ENCODE measurements at regions not wholly inside any gene's neighbourhood (a gene's known extent, or its start where the extent isn't known, plus 50 kb on each side); places are given as distances from the start of the nearest gene placed in this dataset.

DNA sequence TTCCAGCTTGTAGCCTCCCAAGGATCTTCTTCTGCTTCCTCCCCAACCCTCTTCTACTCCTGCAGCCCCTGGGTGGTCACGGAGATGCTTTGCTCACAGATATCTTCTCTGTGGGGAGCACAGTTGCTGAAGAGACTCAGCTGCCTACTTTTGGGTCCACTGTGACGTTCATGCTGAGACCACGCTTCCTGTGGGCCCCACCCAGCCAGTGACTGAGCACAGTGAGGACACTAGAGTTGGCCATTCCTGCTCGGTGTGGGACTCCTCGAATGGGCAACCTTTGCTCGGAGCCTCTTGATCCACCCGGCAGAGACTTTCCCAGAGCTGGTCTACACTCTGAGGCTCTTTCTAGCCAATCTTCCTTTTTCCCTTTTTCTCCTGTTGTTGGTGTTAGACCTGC lies 73.9 kb downstream of the ADRA2A start:
- Histone ChIP-seq H3K4me2 (no peak overlapping the region), H3K4me3 (no peak overlapping the region), H3K4me1 (replicated peaks; ENCODE audit: insufficient read depth) (no peaks in the 10 kb centered on the region), H3F3A (ENCODE audit: insufficient read depth, low read depth) (no peaks in the 10 kb centered on the region), H2AFZ (no peak overlapping the region), H3K27ac (no peak overlapping the region), H3K79me2 (ENCODE audit: low read depth) (no peaks in the 10 kb centered on the region), H3K9me3 (ENCODE audit: insufficient read depth, low read depth) (no peaks in the 10 kb centered on the region), H4K20me1 (ENCODE audit: insufficient read depth) (no peaks in the 10 kb centered on the region), H3K36me3 (ENCODE audit: low read depth) (no peaks in the 10 kb centered on the region), H3K9me2 (ENCODE audit: insufficient read depth) (no peaks in the 10 kb centered on the region), H3K27me3 (ENCODE audit: insufficient read depth, low read depth) (no peaks in the 10 kb centered on the region)
- no peak for DNase-seq
- no TSS peak for BruUV-seq (replicated peaks)
- TF ChIP-seq, protein P1, sequence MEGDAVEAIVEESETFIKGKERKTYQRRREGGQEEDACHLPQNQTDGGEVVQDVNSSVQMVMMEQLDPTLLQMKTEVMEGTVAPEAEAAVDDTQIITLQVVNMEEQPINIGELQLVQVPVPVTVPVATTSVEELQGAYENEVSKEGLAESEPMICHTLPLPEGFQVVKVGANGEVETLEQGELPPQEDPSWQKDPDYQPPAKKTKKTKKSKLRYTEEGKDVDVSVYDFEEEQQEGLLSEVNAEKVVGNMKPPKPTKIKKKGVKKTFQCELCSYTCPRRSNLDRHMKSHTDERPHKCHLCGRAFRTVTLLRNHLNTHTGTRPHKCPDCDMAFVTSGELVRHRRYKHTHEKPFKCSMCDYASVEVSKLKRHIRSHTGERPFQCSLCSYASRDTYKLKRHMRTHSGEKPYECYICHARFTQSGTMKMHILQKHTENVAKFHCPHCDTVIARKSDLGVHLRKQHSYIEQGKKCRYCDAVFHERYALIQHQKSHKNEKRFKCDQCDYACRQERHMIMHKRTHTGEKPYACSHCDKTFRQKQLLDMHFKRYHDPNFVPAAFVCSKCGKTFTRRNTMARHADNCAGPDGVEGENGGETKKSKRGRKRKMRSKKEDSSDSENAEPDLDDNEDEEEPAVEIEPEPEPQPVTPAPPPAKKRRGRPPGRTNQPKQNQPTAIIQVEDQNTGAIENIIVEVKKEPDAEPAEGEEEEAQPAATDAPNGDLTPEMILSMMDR (conservative IDR thresholded peaks at IDR 0.05): no peak
- TF ChIP-seq EZH2 (IDR thresholded peaks at IDR 0.05; ENCODE audit: low read depth): no peak
- ChIA-PET CTCF (no interaction called here), POLR2A (ENCODE audit: unreplicated experiment) (no interaction called here)
- intact Hi-C loops (cut with micrococcal nuclease; ENCODE audit: unreplicated experiment): no loop called here

DNA sequence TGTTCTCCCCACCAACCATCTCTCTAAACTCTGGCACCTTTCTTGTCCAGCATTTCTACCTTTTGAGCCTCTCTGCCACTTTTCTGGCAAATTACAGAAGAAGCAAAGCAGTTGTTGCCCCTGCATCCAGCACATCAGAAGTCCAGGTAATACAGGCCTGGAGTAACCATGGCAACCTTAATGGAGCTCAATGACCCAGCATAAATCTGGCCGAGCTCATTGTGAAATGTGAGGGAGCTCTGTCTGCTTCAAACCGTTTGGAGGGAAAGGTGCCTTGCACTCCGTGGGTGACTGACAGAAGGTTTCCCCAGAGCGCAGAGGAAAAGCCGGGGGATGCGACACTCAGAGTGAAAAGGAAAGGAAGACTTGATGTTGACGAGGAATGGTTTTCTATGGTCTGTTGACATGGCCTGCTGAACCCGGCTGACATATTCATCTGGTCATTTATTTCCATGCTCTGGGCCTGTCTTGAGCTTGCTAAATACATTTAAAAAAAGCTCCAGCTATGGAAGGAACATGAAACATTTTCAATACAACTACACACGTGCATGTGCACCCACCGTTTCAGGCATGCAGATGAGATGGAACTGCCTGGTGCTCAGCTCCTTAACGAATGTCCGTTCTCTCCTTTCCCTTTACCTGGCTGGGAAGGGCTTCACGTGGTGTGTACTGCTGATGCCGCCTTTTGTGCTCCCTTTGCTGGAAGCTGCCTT lies 74.9 kb downstream of the ADRA2A start:
- Histone ChIP-seq H3F3A (ENCODE audit: insufficient read depth, low read depth) (no peaks in the 10 kb centered on the region), H3K27me3 (ENCODE audit: insufficient read depth, low read depth) (no peaks in the 10 kb centered on the region), H3K27ac (no peak overlapping the region), H2AFZ (no peak overlapping the region), H3K79me2 (ENCODE audit: low read depth) (no peaks in the 10 kb centered on the region), H3K36me3 (ENCODE audit: low read depth) (no peaks in the 10 kb centered on the region), H3K9me3 (ENCODE audit: insufficient read depth, low read depth) (no peaks in the 10 kb centered on the region), H3K4me1 (replicated peaks; ENCODE audit: insufficient read depth) (no peaks in the 10 kb centered on the region), H3K4me2 (no peak overlapping the region), H3K4me3 (no peak overlapping the region), H4K20me1 (ENCODE audit: insufficient read depth) (no peaks in the 10 kb centered on the region), H3K9me2 (ENCODE audit: insufficient read depth) (no peaks in the 10 kb centered on the region)
- POLR2A ChIA-PET (ENCODE audit: unreplicated experiment): no interaction called here
- intact Hi-C loops (cut with micrococcal nuclease; ENCODE audit: unreplicated experiment): no loop called here
- CTCF ChIA-PET: no interaction called here
- BruUV-seq (replicated peaks): no TSS peak
- no peak for TF ChIP-seq EZH2 (IDR thresholded peaks at IDR 0.05; ENCODE audit: low read depth)
- TF ChIP-seq, protein P1 (conservative IDR thresholded peaks at IDR 0.05): no peak
- DNase-seq: no peak

DNA sequence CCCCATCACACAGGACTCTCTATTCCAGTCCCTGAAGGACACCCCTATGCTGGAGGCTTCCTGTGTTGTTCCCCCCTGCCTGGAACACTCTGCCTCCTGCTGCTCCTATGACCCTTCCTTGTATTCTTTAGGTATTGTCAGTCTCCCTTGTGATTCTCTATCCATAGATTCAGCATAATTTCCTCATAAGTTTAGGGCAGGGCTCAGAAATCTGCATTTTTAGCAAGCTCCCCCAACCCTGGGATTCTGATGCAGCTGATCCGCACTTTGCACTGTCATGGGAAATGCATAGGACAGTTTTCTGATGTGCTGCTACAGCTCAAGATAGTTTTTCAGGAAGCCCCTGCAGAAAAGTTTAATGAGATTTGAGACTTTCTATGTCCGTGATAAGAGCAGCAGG lies 79.9 kb downstream of the ADRA2A start:
- intact Hi-C loops (cut with micrococcal nuclease; ENCODE audit: unreplicated experiment): no loop called here
- no TSS peak for BruUV-seq (replicated peaks)
- H3K36me3 ChIP-seq (ENCODE audit: low read depth): no peaks in the 10 kb centered on the region

More for the DNA sequence above, 79.9 kb downstream of the ADRA2A start:
- no peak overlapping the region for H2AFZ ChIP-seq
- ChIA-PET POLR2A (ENCODE audit: unreplicated experiment) (no interaction called here), CTCF (no interaction called here)
- H3K4me2 ChIP-seq: no peak overlapping the region
- no peak overlapping the region for H3K27ac ChIP-seq
- no peaks in the 10 kb centered on the region for H3K79me2 ChIP-seq (ENCODE audit: low read depth)
- no peaks in the 10 kb centered on the region for H4K20me1 ChIP-seq (ENCODE audit: insufficient read depth)
- no peaks in the 10 kb centered on the region for H3K27me3 ChIP-seq (ENCODE audit: insufficient read depth, low read depth)
- no peaks in the 10 kb centered on the region for H3K9me2 ChIP-seq (ENCODE audit: insufficient read depth)
- no peaks in the 10 kb centered on the region for H3K4me1 ChIP-seq (replicated peaks; ENCODE audit: insufficient read depth)
- H3K4me3 ChIP-seq: no peak overlapping the region
- no peaks in the 10 kb centered on the region for H3F3A ChIP-seq (ENCODE audit: insufficient read depth, low read depth)
- TF ChIP-seq EZH2 (IDR thresholded peaks at IDR 0.05; ENCODE audit: low read depth): no peak
- TF ChIP-seq, protein P1 (conservative IDR thresholded peaks at IDR 0.05): no peak
- no peak for DNase-seq
- H3K9me3 ChIP-seq (ENCODE audit: insufficient read depth, low read depth): no peaks in the 10 kb centered on the region
